Activated CD4-positive, alpha-beta T cell treated with anti-CD3 and anti-CD28 coated beads for 1 hour (primary cell): ENCODE measurements at regions not wholly inside any gene's neighbourhood (a gene's known extent, or its start where the extent isn't known, plus 50 kb on each side); places are given as distances from the start of the nearest gene placed in this dataset.

ENCODE experiments used
- DNase-seq: peaks from one replicate; pipeline ENCODE4 v3.0.0-alpha.2; 2020

- no peak for DNase-seq
These were observed 263.6 kb downstream of the CTTN start for GRCh38 chr11:70661761-70662501.

GRCh38 chr11:70662691-70663098 lies 264.4 kb downstream of the CTTN start:
- DNase-seq: no peak

- no peak for DNase-seq
These were observed 265.5 kb downstream of the CTTN start for GRCh38 chr11:70663815-70664214.

GRCh38 chr11:70666311-70666710 lies 268.0 kb downstream of the CTTN start:
- DNase-seq: no peak

- DNase-seq: no peak
These were observed 269.4 kb downstream of the CTTN start for GRCh38 chr11:70667767-70668166.

GRCh38 chr11:70668204-70669202 lies 270.2 kb downstream of the CTTN start:
- no peak for DNase-seq

GRCh38 chr11:70669281-70669680 lies 271.0 kb downstream of the CTTN start:
- no peak for DNase-seq

GRCh38 chr11:70669871-70670675 lies 271.7 kb downstream of the CTTN start:
- DNase-seq: no peak

GRCh38 chr11:70670676-70671034 lies 272.3 kb downstream of the CTTN start:
- no peak for DNase-seq

- DNase-seq: no peak
These were observed 272.8 kb downstream of the CTTN start for GRCh38 chr11:70671083-70671482.

- no peak for DNase-seq
These were observed 273.3 kb downstream of the CTTN start for GRCh38 chr11:70671611-70672010.

GRCh38 chr11:70672991-70673653 lies 274.8 kb downstream of the CTTN start:
- DNase-seq: no peak

- no peak for DNase-seq
These were observed 276.3 kb downstream of the CTTN start for GRCh38 chr11:70674605-70675004.

- no peak for DNase-seq
These were observed 277.5 kb downstream of the CTTN start for GRCh38 chr11:70675697-70676374.

GRCh38 chr11:70677232-70677916 lies 279.0 kb downstream of the CTTN start:
- no peak for DNase-seq

GRCh38 chr11:70678931-70679900 lies 280.9 kb downstream of the CTTN start:
- no peak for DNase-seq

GRCh38 chr11:70680781-70681281 lies 282.5 kb downstream of the CTTN start:
- no peak for DNase-seq

GRCh38 chr11:70682056-70682455 lies 283.7 kb downstream of the CTTN start:
- no peak for DNase-seq

- DNase-seq: no peak
These were observed 284.4 kb downstream of the CTTN start for GRCh38 chr11:70682760-70683159.

- no peak for DNase-seq
These were observed 289.4 kb downstream of the CTTN start for GRCh38 chr11:70687716-70688115.
